ENCODE measurements at regions not wholly inside any gene's neighbourhood (a gene's known extent, or its start where the extent isn't known, plus 50 kb on each side); places are given as distances from the start of the nearest gene placed in this dataset.

- TF ChIP-seq, protein P1, sequence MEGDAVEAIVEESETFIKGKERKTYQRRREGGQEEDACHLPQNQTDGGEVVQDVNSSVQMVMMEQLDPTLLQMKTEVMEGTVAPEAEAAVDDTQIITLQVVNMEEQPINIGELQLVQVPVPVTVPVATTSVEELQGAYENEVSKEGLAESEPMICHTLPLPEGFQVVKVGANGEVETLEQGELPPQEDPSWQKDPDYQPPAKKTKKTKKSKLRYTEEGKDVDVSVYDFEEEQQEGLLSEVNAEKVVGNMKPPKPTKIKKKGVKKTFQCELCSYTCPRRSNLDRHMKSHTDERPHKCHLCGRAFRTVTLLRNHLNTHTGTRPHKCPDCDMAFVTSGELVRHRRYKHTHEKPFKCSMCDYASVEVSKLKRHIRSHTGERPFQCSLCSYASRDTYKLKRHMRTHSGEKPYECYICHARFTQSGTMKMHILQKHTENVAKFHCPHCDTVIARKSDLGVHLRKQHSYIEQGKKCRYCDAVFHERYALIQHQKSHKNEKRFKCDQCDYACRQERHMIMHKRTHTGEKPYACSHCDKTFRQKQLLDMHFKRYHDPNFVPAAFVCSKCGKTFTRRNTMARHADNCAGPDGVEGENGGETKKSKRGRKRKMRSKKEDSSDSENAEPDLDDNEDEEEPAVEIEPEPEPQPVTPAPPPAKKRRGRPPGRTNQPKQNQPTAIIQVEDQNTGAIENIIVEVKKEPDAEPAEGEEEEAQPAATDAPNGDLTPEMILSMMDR (IDR thresholded peaks at IDR 0.05; ENCODE audit: low read depth, low read length), result no peak
- no peak for TF ChIP-seq EZH2phosphoT487 (IDR thresholded peaks at IDR 0.05; ENCODE audit: low read depth)
These were observed 249.8 kb upstream of the ZNF717 start for GRCh38 chr3:76035117-76035516.

Data from OCI-LY3 (cell line).